ENCODE measurements at regions not wholly inside any gene's neighbourhood (a gene's known extent, or its start where the extent isn't known, plus 50 kb on each side); places are given as distances from the start of the nearest gene placed in this dataset.

- H3K4me1 ChIP-seq, result peaks cover 0 to 13% of the 10 kb centered on the region in 2 donors
Observed at GRCh38 chr9:109923471-109923760, 143.4 kb downstream of the PALM2AKAP2 start.

GRCh38 chr9:109923806-109924205, 143.8 kb downstream of the PALM2AKAP2 start:
- DNase-seq (ENCODE audit: low spot score), result no peak
- H3K27ac ChIP-seq, result no peak overlapping the region

More at GRCh38 chr9:109923471-109923760, 143.4 kb downstream of the PALM2AKAP2 start:
- TF ChIP-seq CTCF (IDR thresholded peaks at IDR 0.05), result no peak
- H3K27me3 ChIP-seq, result no peaks in the 10 kb centered on the region
- no peak overlapping the region for H3K27ac ChIP-seq
- no peak for DNase-seq (ENCODE audit: low spot score)
- H3K9me3 ChIP-seq, result no peaks in the 10 kb centered on the region
- peaks cover 32% of the 10 kb centered on the region for H3K36me3 ChIP-seq
- H3K4me3 ChIP-seq, result no peak overlapping the region

GRCh38 chr9:109925799-109926198, 145.8 kb downstream of the PALM2AKAP2 start:
- no peaks in the 10 kb centered on the region for H3K9me3 ChIP-seq
- DNase-seq (ENCODE audit: low spot score), result no peak

More at GRCh38 chr9:109923806-109924205, 143.8 kb downstream of the PALM2AKAP2 start:
- Histone ChIP-seq H3K36me3 (peaks cover 36% of the 10 kb centered on the region), H3K9me3 (no peaks in the 10 kb centered on the region), H3K4me1 (peaks cover 0 to 9% of the 10 kb centered on the region in 2 donors), H3K27me3 (no peaks in the 10 kb centered on the region), H3K4me3 (no peak overlapping the region)
- no peak for TF ChIP-seq CTCF (IDR thresholded peaks at IDR 0.05)

GRCh38 chr9:109926421-109926869, 146.4 kb downstream of the PALM2AKAP2 start:
- Histone ChIP-seq H3K27me3 (no peaks in the 10 kb centered on the region), H3K4me1 (peaks cover 0 to 6% of the 10 kb centered on the region in 2 donors), H3K4me3 (no peak overlapping the region), H3K27ac (no peak overlapping the region), H3K36me3 (peaks cover 46% of the 10 kb centered on the region), H3K9me3 (no peaks in the 10 kb centered on the region)
- no peak for TF ChIP-seq CTCF (IDR thresholded peaks at IDR 0.05)
- no peak for DNase-seq (ENCODE audit: low spot score)

More at GRCh38 chr9:109925799-109926198, 145.8 kb downstream of the PALM2AKAP2 start:
- Histone ChIP-seq H3K4me1 (peaks cover 0 to 6% of the 10 kb centered on the region in 2 donors), H3K27me3 (no peaks in the 10 kb centered on the region), H3K4me3 (no peak overlapping the region), H3K36me3 (peaks cover 41% of the 10 kb centered on the region), H3K27ac (no peak overlapping the region)
- TF ChIP-seq CTCF (IDR thresholded peaks at IDR 0.05), result no peak

- no peak for DNase-seq (ENCODE audit: low spot score)
- no peak overlapping the region for H3K27ac ChIP-seq
- no peaks in the 10 kb centered on the region for H3K27me3 ChIP-seq
- H3K9me3 ChIP-seq, result no peaks in the 10 kb centered on the region
- no peaks in the 10 kb centered on the region for H3K4me1 ChIP-seq
- H3K4me3 ChIP-seq, result no peak overlapping the region
- peaks cover 38% of the 10 kb centered on the region for H3K36me3 ChIP-seq
- no peak for TF ChIP-seq CTCF (IDR thresholded peaks at IDR 0.05)
Observed at GRCh38 chr9:109931623-109932022, 151.6 kb downstream of the PALM2AKAP2 start.

- Histone ChIP-seq H3K27me3 (no peaks in the 10 kb centered on the region), H3K4me1 (no peaks in the 10 kb centered on the region), H3K4me3 (no peak overlapping the region), H3K9me3 (no peaks in the 10 kb centered on the region), H3K27ac (no peak overlapping the region), H3K36me3 (peaks cover 26% of the 10 kb centered on the region)
- no peak for DNase-seq (ENCODE audit: low spot score)
- no peak for TF ChIP-seq CTCF (IDR thresholded peaks at IDR 0.05)
Observed at GRCh38 chr9:109934136-109934856, 154.3 kb downstream of the PALM2AKAP2 start.
